ENCODE measurements at regions not wholly inside any gene's neighbourhood (a gene's known extent, or its start where the extent isn't known, plus 50 kb on each side); places are given as distances from the start of the nearest gene placed in this dataset.

GRCh38 chr3:104717828-104718196, 648.9 kb upstream of the ALCAM start:
- DNase-seq (ENCODE audit: low read depth in 1 of 2, low spot score in 1 of 2), result no peak
- Histone ChIP-seq H3K27me3 (ENCODE audit: insufficient read depth, poor library complexity, severe bottlenecking) (no peaks in the 10 kb centered on the region), H3K4me3 (replicated peaks; ENCODE audit: insufficient read depth, low read length) (no peak overlapping the region), H3K27ac (replicated peaks) (no peak overlapping the region)
- TF ChIP-seq GABPA (IDR thresholded peaks at IDR 0.05; ENCODE audit: low read depth) (no peak), POLR2AphosphoS5 (IDR thresholded peaks at IDR 0.05; ENCODE audit: low read depth) (no peak), CTCF (IDR thresholded peaks at IDR 0.05; ENCODE audit: insufficient read depth, low read length) (no peak), REST (IDR thresholded peaks at IDR 0.05; ENCODE audit: insufficient replicate concordance, low read depth) (no peak), SPI1 (IDR thresholded peaks at IDR 0.05; ENCODE audit: borderline replicate concordance, low read depth) (no peak)

- Histone ChIP-seq H3K27me3 (ENCODE audit: insufficient read depth, poor library complexity, severe bottlenecking) (no peaks in the 10 kb centered on the region), H3K27ac (replicated peaks) (no peak overlapping the region), H3K4me3 (replicated peaks; ENCODE audit: insufficient read depth, low read length) (no peak overlapping the region)
- no peak for DNase-seq (ENCODE audit: low read depth in 1 of 2, low spot score in 1 of 2)
- no peak for TF ChIP-seq SPI1 (IDR thresholded peaks at IDR 0.05; ENCODE audit: borderline replicate concordance, low read depth)
- TF ChIP-seq POLR2AphosphoS5 (IDR thresholded peaks at IDR 0.05; ENCODE audit: low read depth), result no peak
- no peak for TF ChIP-seq REST (IDR thresholded peaks at IDR 0.05; ENCODE audit: insufficient replicate concordance, low read depth)
- TF ChIP-seq GABPA (IDR thresholded peaks at IDR 0.05; ENCODE audit: low read depth), result no peak
- no peak for TF ChIP-seq CTCF (IDR thresholded peaks at IDR 0.05; ENCODE audit: insufficient read depth, low read length)
Observed at GRCh38 chr3:104723000-104723399, 643.7 kb upstream of the ALCAM start.

GRCh38 chr3:104731074-104731473, 635.6 kb upstream of the ALCAM start:
- no peak for DNase-seq (ENCODE audit: low read depth in 1 of 2, low spot score in 1 of 2)
- no peak for TF ChIP-seq GABPA (IDR thresholded peaks at IDR 0.05; ENCODE audit: low read depth)
- no peak for TF ChIP-seq POLR2AphosphoS5 (IDR thresholded peaks at IDR 0.05; ENCODE audit: low read depth)
- TF ChIP-seq CTCF (IDR thresholded peaks at IDR 0.05; ENCODE audit: insufficient read depth, low read length), result no peak
- no peak for TF ChIP-seq SPI1 (IDR thresholded peaks at IDR 0.05; ENCODE audit: borderline replicate concordance, low read depth)
- TF ChIP-seq REST (IDR thresholded peaks at IDR 0.05; ENCODE audit: insufficient replicate concordance, low read depth), result no peak
- H3K27ac ChIP-seq (replicated peaks), result no peak overlapping the region
- H3K27me3 ChIP-seq (ENCODE audit: insufficient read depth, poor library complexity, severe bottlenecking), result no peaks in the 10 kb centered on the region
- H3K4me3 ChIP-seq (replicated peaks; ENCODE audit: insufficient read depth, low read length), result no peak overlapping the region

Data from HL-60 (cell line).